ACC112 (cell line): ENCODE measurements at regions not wholly inside any gene's neighbourhood (a gene's known extent, or its start where the extent isn't known, plus 50 kb on each side); places are given as distances from the start of the nearest gene placed in this dataset.

Experiments used
- H2AFZ ChIP-seq: fragments of 200-600 bp; sonication (generic); one replicate; pipeline ENCODE4 v1.6.0; 2017; ENCODE audit warnings: antibody characterized with exemption, low read length; ENCODE audit not compliant: unreplicated experiment
- H3K27ac ChIP-seq: fragments of 200-600 bp; sonication (generic); 2 replicates; pipeline ENCODE4 v1.5.1; 2014; ENCODE audit warnings: low read depth, mild to moderate bottlenecking, antibody characterized with exemption, low read length, moderate library complexity
- H3K27me3 ChIP-seq: fragments of 200-600 bp; sonication (generic); 2 replicates; pipeline ENCODE4 v1.6.1; 2014; ENCODE audit warnings: mild to moderate bottlenecking, antibody characterized with exemption, low read length, moderate library complexity, mixed read lengths; ENCODE audit not compliant: insufficient read depth
- H3K36me3 ChIP-seq: fragments of 200-600 bp; sonication (generic); 2 replicates; pipeline ENCODE4 v1.6.1; 2016; ENCODE audit warnings: mild to moderate bottlenecking, antibody characterized with exemption, low read length, moderate library complexity, mixed read lengths; ENCODE audit not compliant: insufficient read depth
- H3K4me1 ChIP-seq: fragments of 200-600 bp; sonication (generic); one replicate; pipeline ENCODE4 v1.6.1; 2016; ENCODE audit warnings: low read length, mixed read lengths; ENCODE audit not compliant: insufficient read depth, unreplicated experiment, control insufficient read depth
- H3K4me3 ChIP-seq: fragments of 200-600 bp; sonication (generic); 2 replicates; pipeline ENCODE4 v1.5.1; 2014; ENCODE audit warnings: mild to moderate bottlenecking, low read depth, low read length
- H3K79me2 ChIP-seq: fragments of 200-600 bp; sonication (generic); one replicate; pipeline ENCODE4 v1.6.0; 2016; ENCODE audit warnings: low read length; ENCODE audit not compliant: control insufficient read depth, unreplicated experiment, insufficient read depth

DNA sequence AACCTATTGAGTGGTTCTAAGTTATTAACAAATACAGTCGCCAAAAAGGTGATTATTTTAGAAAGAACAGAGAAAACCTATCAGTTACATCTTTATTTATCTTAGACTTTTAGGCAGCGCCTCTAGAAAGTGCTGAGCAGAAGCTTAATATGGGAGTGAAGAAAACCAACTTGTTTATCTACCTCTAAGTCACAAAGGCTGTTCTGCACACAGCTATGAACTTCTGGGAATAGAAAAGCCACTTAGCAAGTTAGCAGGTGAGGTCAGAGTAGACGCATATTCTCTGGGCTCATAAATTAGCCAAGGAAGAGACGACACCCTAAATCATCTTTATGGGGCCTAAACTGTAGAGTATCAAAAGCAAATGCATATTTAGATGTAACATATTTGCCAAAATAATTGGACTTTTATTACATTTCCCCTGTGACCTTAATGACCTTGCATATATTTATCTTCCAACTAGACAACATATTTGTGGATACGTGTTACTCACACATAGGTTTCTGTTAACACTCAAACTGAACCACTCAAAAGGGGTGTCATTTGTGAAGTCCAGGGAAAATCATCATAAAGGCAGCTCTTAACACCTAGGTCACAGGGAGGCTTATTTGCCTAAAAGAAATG is 267.1 kb downstream of the ADGB start:
- H3K4me1 ChIP-seq = no peaks in the 10 kb centered on the region
- no peak overlapping the region for H2AFZ ChIP-seq
- H3K4me3 ChIP-seq = no peak overlapping the region
- H3K36me3 ChIP-seq = no peaks in the 10 kb centered on the region
- H3K79me2 ChIP-seq = no peaks in the 10 kb centered on the region
- no peaks in the 10 kb centered on the region for H3K27me3 ChIP-seq
- H3K27ac ChIP-seq = no peak overlapping the region

DNA sequence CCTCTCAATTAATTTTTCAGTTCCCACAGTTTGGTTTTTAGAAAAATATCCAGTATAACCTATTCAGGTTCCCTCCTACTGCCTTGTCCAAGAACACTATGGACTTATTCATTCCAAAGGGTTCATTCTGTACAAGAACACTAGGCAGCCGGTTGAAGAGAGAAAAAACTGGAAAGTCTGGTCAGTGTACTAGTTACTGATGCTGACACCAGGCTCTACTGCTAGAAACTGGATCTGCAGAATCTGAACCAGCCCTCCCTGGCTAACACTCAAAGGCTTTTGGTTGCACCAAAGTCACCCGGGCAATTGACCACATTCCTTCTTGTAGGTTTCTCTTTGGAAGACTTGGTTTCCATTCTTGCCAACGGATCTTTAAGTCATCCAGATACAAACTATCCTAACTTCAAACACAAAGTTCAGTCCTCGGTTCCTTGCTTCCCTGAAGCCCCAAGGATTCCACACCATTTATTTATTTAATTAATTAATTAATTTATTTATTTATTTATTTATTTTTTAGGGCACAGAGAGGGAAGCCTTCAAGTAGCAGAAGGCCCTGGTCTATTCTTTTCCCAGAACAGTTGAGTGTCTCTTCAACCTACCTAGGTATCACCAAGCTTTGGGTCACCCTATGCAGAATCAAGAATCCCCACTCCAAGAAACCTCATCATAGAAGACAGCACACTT is 268.1 kb downstream of the ADGB start:
- no peaks in the 10 kb centered on the region for H3K36me3 ChIP-seq
- H3K4me1 ChIP-seq = no peaks in the 10 kb centered on the region
- H3K27ac ChIP-seq = no peak overlapping the region
- no peak overlapping the region for H2AFZ ChIP-seq
- H3K79me2 ChIP-seq = no peaks in the 10 kb centered on the region
- H3K4me3 ChIP-seq = no peak overlapping the region
- H3K27me3 ChIP-seq = no peaks in the 10 kb centered on the region

DNA sequence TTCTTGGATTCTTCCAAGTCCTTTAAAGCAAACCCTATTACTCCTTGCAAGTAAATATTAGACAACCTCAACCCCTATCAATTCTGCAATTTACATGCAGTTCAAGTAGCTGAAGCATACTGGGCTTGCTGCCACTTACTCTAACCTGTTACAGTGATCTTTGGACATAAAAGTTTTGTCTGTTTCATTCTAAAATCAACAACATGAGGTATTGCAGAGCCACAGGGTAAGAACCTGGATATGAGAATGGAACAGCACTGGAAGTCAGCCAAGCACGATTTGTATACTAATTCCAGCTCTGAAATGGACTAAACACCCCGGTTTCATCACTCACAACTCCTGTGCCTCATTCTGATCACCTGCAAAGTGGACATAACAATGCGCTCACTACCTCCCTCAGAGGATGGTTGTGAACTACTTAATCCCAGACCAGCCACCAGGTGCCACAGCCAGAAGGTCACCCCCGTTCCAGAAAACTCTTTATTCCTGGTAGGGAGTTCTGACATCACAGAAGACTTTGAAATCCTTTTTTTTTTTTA is 270.0 kb downstream of the ADGB start:
- H3K79me2 ChIP-seq = no peaks in the 10 kb centered on the region
- H3K36me3 ChIP-seq = no peaks in the 10 kb centered on the region
- H3K4me1 ChIP-seq = no peaks in the 10 kb centered on the region
- H2AFZ ChIP-seq = no peak overlapping the region
- no peaks in the 10 kb centered on the region for H3K27me3 ChIP-seq
- H3K4me3 ChIP-seq = no peak overlapping the region
- H3K27ac ChIP-seq = no peak overlapping the region

DNA sequence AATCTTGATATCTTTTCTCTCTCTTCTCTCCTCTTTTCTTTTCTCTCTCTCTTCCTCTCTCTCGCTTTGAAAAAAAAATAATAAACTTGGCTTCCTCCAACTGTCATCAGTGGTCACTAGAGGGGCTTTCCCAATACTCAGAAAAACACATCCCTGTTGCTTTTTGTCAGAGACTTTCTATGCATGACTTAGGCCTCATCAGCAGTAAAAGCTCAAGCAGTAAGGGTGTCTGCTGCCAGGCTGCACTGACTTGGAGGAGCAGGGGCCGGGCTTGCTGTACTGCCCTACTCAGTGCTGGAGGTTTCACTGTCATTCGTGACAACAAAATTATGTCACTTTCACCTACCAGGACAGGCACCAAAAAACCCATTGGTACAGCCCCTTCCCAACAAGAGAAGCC is 272.0 kb downstream of the ADGB start:
- H2AFZ ChIP-seq = no peak overlapping the region
- H3K36me3 ChIP-seq = no peaks in the 10 kb centered on the region
- H3K4me3 ChIP-seq = no peak overlapping the region
- H3K27me3 ChIP-seq = no peaks in the 10 kb centered on the region
- H3K27ac ChIP-seq = no peak overlapping the region
- H3K79me2 ChIP-seq = no peaks in the 10 kb centered on the region
- H3K4me1 ChIP-seq = no peaks in the 10 kb centered on the region

DNA sequence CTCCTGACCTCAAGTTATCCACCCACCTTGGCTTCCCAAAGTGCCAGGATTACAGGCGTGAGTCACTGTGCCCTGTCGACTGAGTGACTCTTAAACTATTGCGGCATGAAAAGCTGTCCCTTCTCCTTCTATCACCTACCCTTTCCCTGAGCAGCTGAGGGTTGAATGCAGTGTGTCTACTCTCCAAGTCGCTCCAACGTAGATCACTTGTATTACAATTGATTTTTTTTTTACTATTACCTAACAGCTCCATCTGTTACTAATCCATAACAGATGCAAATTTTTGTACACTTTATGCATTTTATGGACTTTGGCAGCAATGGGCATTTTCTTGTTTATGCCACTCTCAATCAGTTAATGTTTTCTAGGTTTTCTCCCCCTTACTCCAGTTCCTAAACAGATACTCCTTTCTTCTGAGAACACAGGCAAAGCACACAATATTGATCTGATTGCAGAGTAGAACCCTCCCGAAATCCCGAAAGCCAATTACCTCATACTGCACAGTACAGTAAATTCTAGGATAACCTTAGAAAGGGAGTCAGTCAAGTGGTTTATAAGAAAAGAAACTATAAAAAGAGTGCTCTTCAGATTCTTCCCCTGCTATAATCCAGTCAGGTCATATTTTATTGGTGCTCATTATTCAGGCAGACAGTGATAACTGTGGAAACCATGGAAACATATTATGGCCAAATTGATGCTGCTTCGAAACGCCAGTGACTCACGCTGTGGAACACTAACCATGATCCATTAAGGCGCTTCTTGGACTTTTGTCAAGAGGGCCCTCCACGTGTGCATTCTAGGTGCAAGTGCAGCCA is 273.0 kb downstream of the ADGB start:
- Histone ChIP-seq H3K36me3 (no peaks in the 10 kb centered on the region), H3K27me3 (no peaks in the 10 kb centered on the region), H3K79me2 (no peaks in the 10 kb centered on the region), H2AFZ (no peak overlapping the region), H3K4me3 (no peak overlapping the region), H3K27ac (no peak overlapping the region), H3K4me1 (no peaks in the 10 kb centered on the region)

DNA sequence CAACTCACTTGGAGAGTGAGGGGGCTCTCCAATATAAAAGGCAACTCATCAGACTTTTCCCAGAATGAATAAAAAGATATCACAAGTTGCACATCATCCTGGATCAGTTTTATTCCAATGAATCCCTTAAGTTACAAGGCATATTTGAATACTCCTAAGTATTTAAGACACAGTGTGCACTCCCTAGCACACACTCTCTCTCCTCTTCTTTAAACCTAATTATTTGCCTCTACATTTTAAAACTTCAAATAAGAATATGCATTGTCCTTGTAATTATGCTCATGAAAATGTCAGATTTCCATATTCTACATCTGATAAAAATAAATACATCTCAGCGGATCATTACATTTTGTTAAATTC is 273.6 kb downstream of the ADGB start:
- Histone ChIP-seq H3K36me3 (no peaks in the 10 kb centered on the region), H2AFZ (no peak overlapping the region), H3K79me2 (no peaks in the 10 kb centered on the region), H3K27ac (no peak overlapping the region), H3K27me3 (no peaks in the 10 kb centered on the region), H3K4me1 (no peaks in the 10 kb centered on the region), H3K4me3 (no peak overlapping the region)

DNA sequence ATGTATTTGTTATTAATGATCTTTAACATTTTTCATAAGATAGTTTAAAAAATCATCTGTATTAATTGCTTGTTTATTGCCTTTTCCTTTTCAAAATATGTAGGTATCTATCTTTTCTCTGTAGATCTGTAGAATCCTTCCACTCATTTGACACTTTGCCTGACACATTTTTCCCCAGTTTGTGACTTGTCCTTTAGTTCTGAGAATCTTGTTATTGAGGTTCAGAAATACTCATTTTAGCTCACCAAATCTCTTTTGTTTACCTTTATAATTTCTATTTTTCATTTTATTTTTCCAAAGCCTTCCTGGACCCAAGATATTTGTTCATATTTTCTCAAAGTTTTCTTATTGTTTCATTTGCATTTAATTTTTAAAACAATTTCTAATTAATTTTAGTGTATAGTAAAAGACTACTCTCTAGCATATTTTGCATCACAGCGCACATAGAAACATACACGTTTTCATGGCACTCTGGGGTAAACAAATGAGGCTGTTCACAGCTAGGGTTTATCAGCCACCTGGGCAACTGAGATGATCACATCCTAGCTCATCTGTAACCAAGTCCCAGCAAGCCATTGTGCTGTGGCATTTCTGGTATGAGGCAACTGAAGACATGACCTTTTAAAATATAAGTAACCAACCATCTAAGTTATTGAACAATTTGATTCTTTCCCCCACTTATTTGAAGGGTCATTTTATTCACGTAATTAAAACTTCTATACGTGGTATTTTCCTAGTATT is 275.7 kb downstream of the ADGB start:
- no peak overlapping the region for H2AFZ ChIP-seq
- H3K36me3 ChIP-seq = no peaks in the 10 kb centered on the region
- H3K27ac ChIP-seq = no peak overlapping the region
- no peaks in the 10 kb centered on the region for H3K79me2 ChIP-seq
- no peak overlapping the region for H3K4me3 ChIP-seq
- H3K27me3 ChIP-seq = no peaks in the 10 kb centered on the region
- H3K4me1 ChIP-seq = no peaks in the 10 kb centered on the region

DNA sequence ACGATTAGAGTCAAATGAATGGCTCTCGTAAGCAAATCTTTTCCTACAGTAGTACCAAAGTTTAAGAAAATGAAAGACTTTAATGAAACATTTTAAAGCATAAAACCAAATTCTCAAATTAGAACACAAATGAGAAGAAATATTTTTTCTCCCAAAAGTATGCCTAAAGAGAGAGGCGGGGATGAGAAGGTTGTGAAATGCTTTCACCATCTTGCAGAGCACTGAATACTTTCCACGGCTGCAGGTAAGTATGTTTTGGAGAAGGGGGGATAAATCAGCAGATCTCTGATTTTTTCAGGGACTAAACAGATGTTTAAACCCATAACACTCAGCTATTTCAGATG is 277.1 kb downstream of the ADGB start:
- H3K27ac ChIP-seq = no peak overlapping the region
- no peak overlapping the region for H3K4me3 ChIP-seq
- no peaks in the 10 kb centered on the region for H3K79me2 ChIP-seq
- no peaks in the 10 kb centered on the region for H3K36me3 ChIP-seq
- H3K4me1 ChIP-seq = no peaks in the 10 kb centered on the region
- H3K27me3 ChIP-seq = no peaks in the 10 kb centered on the region
- H2AFZ ChIP-seq = no peak overlapping the region

DNA sequence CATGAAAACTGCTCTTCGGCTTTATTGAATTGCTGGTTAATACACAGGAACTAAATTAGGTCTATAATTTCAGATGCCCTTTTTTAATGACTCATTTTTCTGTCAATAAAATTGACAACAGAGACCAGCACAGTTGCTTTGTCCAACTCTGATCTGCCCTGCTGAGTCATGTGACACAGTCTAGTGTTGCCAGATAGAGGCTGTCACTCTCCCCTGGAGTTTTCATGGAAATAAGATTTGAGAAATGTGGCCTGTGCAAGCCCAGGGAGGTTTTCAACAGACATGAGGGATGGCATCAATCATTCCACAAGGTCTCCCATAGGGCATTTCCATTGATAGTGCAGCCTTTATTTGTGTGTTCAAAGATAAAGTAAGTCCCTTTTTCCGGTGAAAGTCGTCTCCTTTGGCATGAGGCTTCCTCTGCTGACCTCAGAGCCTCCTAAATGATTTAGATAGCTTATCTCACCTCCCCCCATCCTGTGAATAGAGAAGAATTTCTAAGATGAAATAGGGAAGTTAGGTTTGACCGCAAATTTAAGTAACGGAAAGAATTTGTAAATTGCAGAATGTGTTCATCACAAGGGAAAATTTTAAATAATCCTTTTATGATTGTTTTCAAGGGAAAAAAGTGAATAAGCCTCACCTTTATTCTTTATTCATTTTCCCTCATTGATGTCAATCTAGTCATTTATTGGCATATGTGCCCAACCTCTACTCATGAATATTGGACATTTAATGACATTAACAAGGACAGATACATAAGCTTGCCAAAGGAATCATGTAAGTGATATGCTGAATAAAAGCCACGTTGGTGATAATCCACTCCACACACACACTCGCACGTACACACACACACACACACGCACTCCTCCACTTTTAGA is 277.7 kb downstream of the ADGB start:
- H3K79me2 ChIP-seq = no peaks in the 10 kb centered on the region
- H3K36me3 ChIP-seq = no peaks in the 10 kb centered on the region
- H3K27ac ChIP-seq = no peak overlapping the region
- H2AFZ ChIP-seq = no peak overlapping the region
- no peaks in the 10 kb centered on the region for H3K27me3 ChIP-seq
- H3K4me3 ChIP-seq = no peak overlapping the region
- H3K4me1 ChIP-seq = no peaks in the 10 kb centered on the region
